Fibroblast of lung (primary cell): ENCODE measurements at regions not wholly inside any gene's neighbourhood (a gene's known extent, or its start where the extent isn't known, plus 50 kb on each side); places are given as distances from the start of the nearest gene placed in this dataset.
A peak's percentile ranks its signal among the peaks of the same experiment; 100 is the strongest.

Source experiments
- DNase-seq, 2 donors: peaks; one replicate each; pipeline versions ENCODE4 v3.0.0 to v3.0.0-alpha.2; 2010; ENCODE audit warnings: low read depth in 2 of 2
- H2AFZ ChIP-seq: 2 replicates; pipeline ENCODE4 v1.5.1; 2012; ENCODE audit warnings: low read length, control low read depth, inconsistent platforms
- H3K27ac ChIP-seq: 2 replicates; pipeline ENCODE4 v1.5.1; 2011; ENCODE audit warnings: low read length, control low read depth; ENCODE audit not compliant: insufficient read depth
- H3K27me3 ChIP-seq: 2 replicates; pipeline ENCODE4 v1.5.1; 2011; ENCODE audit warnings: mild to moderate bottlenecking, low read length; ENCODE audit not compliant: control insufficient read depth, insufficient read depth
- H3K36me3 ChIP-seq: 2 replicates; pipeline ENCODE4 v1.5.1; 2011; ENCODE audit warnings: low read length; ENCODE audit not compliant: control insufficient read depth, insufficient read depth
- H3K4me1 ChIP-seq: 2 replicates; pipeline ENCODE4 v1.5.1; 2011; ENCODE audit warnings: low read length; ENCODE audit not compliant: control insufficient read depth, insufficient read depth; ENCODE audit errors: extremely low read depth
- H3K4me2 ChIP-seq: 2 replicates; pipeline ENCODE4 v1.5.1; 2011; ENCODE audit warnings: low read length, control low read depth; ENCODE audit not compliant: insufficient read depth; ENCODE audit errors: extremely low read depth
- H3K4me3 ChIP-seq, 4 experiments: fragments of 200-600 bp in 1 of 4; sonication (generic) in 1 of 4; replicated peaks in 1 of 4; 2 replicates each; pipeline ENCODE4 v1.5.1; 2011 to 2016; ENCODE audit warnings: low read length in 4 of 4, low read depth in 3 of 4, mild to moderate bottlenecking in 3 of 4, control low read depth in 2 of 4, inconsistent platforms in 1 of 4, mixed read lengths in 1 of 4; ENCODE audit not compliant: insufficient read depth in 1 of 4; ENCODE audit errors: control extremely low read depth in 1 of 4
- H3K79me2 ChIP-seq: 2 replicates; pipeline ENCODE4 v1.5.1; 2012; ENCODE audit warnings: mild to moderate bottlenecking, low read length, inconsistent platforms; ENCODE audit not compliant: control insufficient read depth, insufficient read depth
- H3K9ac ChIP-seq: 2 replicates; pipeline ENCODE4 v1.5.1; 2011; ENCODE audit warnings: mild to moderate bottlenecking, low read length, control low read depth; ENCODE audit not compliant: insufficient read depth
- H3K9me3 ChIP-seq: 2 replicates; pipeline ENCODE4 v1.5.1; 2012; ENCODE audit warnings: low read depth, low read length; ENCODE audit not compliant: control insufficient read depth, insufficient read depth
- H4K20me1 ChIP-seq: 2 replicates; pipeline ENCODE4 v1.5.1; 2011; ENCODE audit warnings: low read length; ENCODE audit not compliant: control insufficient read depth, insufficient read depth; ENCODE audit errors: extremely low read depth
- CTCF ChIP-seq, 2 donors: IDR thresholded peaks in 1 of 2; conservative IDR thresholded peaks in 1 of 2; 1 replicate in 1 of 2; 2 replicates in 1 of 2; pipeline ENCODE4 v1.5.1; 2011 to 2012; ENCODE audit warnings: low read length in 2 of 2, control low read depth in 1 of 2, inconsistent platforms in 1 of 2, low read depth in 1 of 2, mild to moderate bottlenecking in 1 of 2
- EZH2 ChIP-seq: IDR thresholded peaks from 2 replicates; pipeline ENCODE4 v1.5.1; 2012; ENCODE audit warnings: low read length, control low read depth, mild to moderate bottlenecking; ENCODE audit errors: missing control alignments

GRCh38 chr13:74068471-74068870 lies 65.7 kb downstream of the KLF12 start:
- H3K9ac ChIP-seq, result no peak overlapping the region
- H3K36me3 ChIP-seq, result peaks cover 1% of the 10 kb centered on the region
- H3K4me2 ChIP-seq, result no peak overlapping the region
- no peaks in the 10 kb centered on the region for H3K9me3 ChIP-seq
- H3K4me3 ChIP-seq, result no peak overlapping the region
- no peak for DNase-seq
- no peak overlapping the region for H3K27ac ChIP-seq
- H4K20me1 ChIP-seq, result no peaks in the 10 kb centered on the region
- TF ChIP-seq CTCF (conservative IDR thresholded peaks at IDR 0.05 in 1 of 2, IDR thresholded peaks at IDR 0.05 in 1 of 2; ENCODE audit: low read depth in 1 of 2, low read length in 2 of 2) (no peak), EZH2 (no peak)
- no peaks in the 10 kb centered on the region for H3K27me3 ChIP-seq
- peaks cover 13% of the 10 kb centered on the region for H3K79me2 ChIP-seq
- H2AFZ ChIP-seq, result no peak overlapping the region
- H3K4me1 ChIP-seq, result no peaks in the 10 kb centered on the region

GRCh38 chr13:74067818-74068217 lies 66.4 kb downstream of the KLF12 start:
- TF ChIP-seq EZH2, result no peak
- no peak for TF ChIP-seq CTCF (conservative IDR thresholded peaks at IDR 0.05 in 1 of 2, IDR thresholded peaks at IDR 0.05 in 1 of 2; ENCODE audit: low read depth in 1 of 2, low read length in 2 of 2)
- peaks cover 11% of the 10 kb centered on the region for H3K79me2 ChIP-seq

GRCh38 chr13:74066937-74067336 lies 67.3 kb downstream of the KLF12 start:
- peaks cover 5% of the 10 kb centered on the region for H3K4me1 ChIP-seq
- no peak overlapping the region for H3K4me2 ChIP-seq
- no peaks in the 10 kb centered on the region for H3K36me3 ChIP-seq
- no peaks in the 10 kb centered on the region for H3K9me3 ChIP-seq
- no peak overlapping the region for H3K27ac ChIP-seq
- no peak overlapping the region for H2AFZ ChIP-seq
- no peaks in the 10 kb centered on the region for H4K20me1 ChIP-seq
- no peaks in the 10 kb centered on the region for H3K27me3 ChIP-seq
- TF ChIP-seq EZH2, result no peak
- peak in 1 of 2 donors; percentile 46 for DNase-seq
- H3K79me2 ChIP-seq, result peaks cover 10% of the 10 kb centered on the region
- no peak overlapping the region for H3K9ac ChIP-seq
- no peak overlapping the region for H3K4me3 ChIP-seq

More at GRCh38 chr13:74067818-74068217, 66.4 kb downstream of the KLF12 start:
- H3K4me2 ChIP-seq, result no peak overlapping the region
- H3K4me3 ChIP-seq, result no peak overlapping the region
- no peak overlapping the region for H2AFZ ChIP-seq
- H3K9me3 ChIP-seq, result no peaks in the 10 kb centered on the region
- peaks cover under 1% of the 10 kb centered on the region for H3K4me1 ChIP-seq
- peaks cover 1% of the 10 kb centered on the region for H3K36me3 ChIP-seq
- no peak overlapping the region for H3K27ac ChIP-seq
- no peaks in the 10 kb centered on the region for H4K20me1 ChIP-seq
- no peaks in the 10 kb centered on the region for H3K27me3 ChIP-seq
- no peak overlapping the region for H3K9ac ChIP-seq
- DNase-seq, result peak in 1 of 2 donors; percentile 66
